Endometrium (tissue), 2 donors: ENCODE measurements at regions not wholly inside any gene's neighbourhood (a gene's known extent, or its start where the extent isn't known, plus 50 kb on each side); places are given as distances from the start of the nearest gene placed in this dataset.

Experiments used
- FAIRE-seq: peaks from 2 replicates; lab custom pipeline; 2012; peaks lifted over from hg19 to GRCh38; lab: Jason Lieb, UNC
- donor health status: control.
- donor health status: control.

- no peak for FAIRE-seq
These were observed 464.6 kb upstream of the PKN2 start for GRCh38 chr1:88219521-88219920.

GRCh38 chr1:88221411-88221810 lies 462.7 kb upstream of the PKN2 start:
- FAIRE-seq = no peak

- FAIRE-seq = no peak
These were observed 459.2 kb upstream of the PKN2 start for GRCh38 chr1:88224906-88225305.

- no peak for FAIRE-seq
These were observed 456.0 kb upstream of the PKN2 start for GRCh38 chr1:88228114-88228513.

GRCh38 chr1:88230126-88230525 lies 453.9 kb upstream of the PKN2 start:
- no peak for FAIRE-seq

- FAIRE-seq = no peak
These were observed 447.0 kb upstream of the PKN2 start for GRCh38 chr1:88237058-88237457.

GRCh38 chr1:88239205-88239604 lies 444.9 kb upstream of the PKN2 start:
- no peak for FAIRE-seq

- FAIRE-seq = no peak
These were observed 436.4 kb upstream of the PKN2 start for GRCh38 chr1:88247666-88248065.

GRCh38 chr1:88250915-88251314 lies 433.2 kb upstream of the PKN2 start:
- FAIRE-seq = no peak

GRCh38 chr1:88252745-88253144 lies 431.3 kb upstream of the PKN2 start:
- FAIRE-seq = no peak

- no peak for FAIRE-seq
These were observed 418.5 kb upstream of the PKN2 start for GRCh38 chr1:88265606-88266005.

- no peak for FAIRE-seq
These were observed 418.0 kb upstream of the PKN2 start for GRCh38 chr1:88266051-88266450.

- FAIRE-seq = no peak
These were observed 411.9 kb upstream of the PKN2 start for GRCh38 chr1:88272216-88272615.

GRCh38 chr1:88274431-88274830 lies 409.6 kb upstream of the PKN2 start:
- no peak for FAIRE-seq

- no peak for FAIRE-seq
These were observed 408.7 kb upstream of the PKN2 start for GRCh38 chr1:88275259-88275862.

GRCh38 chr1:88276163-88276562 lies 407.9 kb upstream of the PKN2 start:
- FAIRE-seq = no peak

GRCh38 chr1:88284066-88284465 lies 400.0 kb upstream of the PKN2 start:
- FAIRE-seq = no peak

- FAIRE-seq = no peak
These were observed 399.3 kb upstream of the PKN2 start for GRCh38 chr1:88284666-88285366.

GRCh38 chr1:88286716-88287115 lies 397.4 kb upstream of the PKN2 start:
- FAIRE-seq = no peak

- no peak for FAIRE-seq
These were observed 395.5 kb upstream of the PKN2 start for GRCh38 chr1:88288571-88288970.

- no peak for FAIRE-seq
These were observed 394.5 kb upstream of the PKN2 start for GRCh38 chr1:88289401-88290102.

- FAIRE-seq = no peak
These were observed 392.3 kb upstream of the PKN2 start for GRCh38 chr1:88291611-88292354.

- FAIRE-seq = no peak
These were observed 390.3 kb upstream of the PKN2 start for GRCh38 chr1:88293691-88294190.
